Smooth muscle cell (in vitro differentiated cells): ENCODE measurements at regions not wholly inside any gene's neighbourhood (a gene's known extent, or its start where the extent isn't known, plus 50 kb on each side); places are given as distances from the start of the nearest gene placed in this dataset.

Source experiments
- DNase-seq: peaks from one replicate; lab custom pipeline; 2025; ENCODE audit not compliant: unreplicated experiment; lab: John Stamatoyannopoulos, UW
- H2AFZ ChIP-seq: fragments of 200-600 bp; sonication (generic); 2 replicates; pipeline ENCODE4 v1.6.0; 2016; ENCODE audit warnings: antibody characterized with exemption, low read depth, mild to moderate bottlenecking
- H3F3A ChIP-seq: fragments of 200-600 bp; sonication (generic); 2 replicates; pipeline ENCODE4 v1.6.0; 2017; ENCODE audit warnings: antibody characterized with exemption, low read depth
- H3K27ac ChIP-seq: fragments of 200-600 bp; sonication (generic); 2 replicates; pipeline ENCODE4 v1.5.1; 2016; ENCODE audit warnings: low read depth, mild to moderate bottlenecking
- H3K27me3 ChIP-seq: fragments of 200-600 bp; sonication (generic); 2 replicates; pipeline ENCODE4 v1.6.1; 2016; ENCODE audit warnings: low read depth, mild to moderate bottlenecking
- H3K36me3 ChIP-seq: fragments of 200-600 bp; sonication (generic); 2 replicates; pipeline ENCODE4 v1.5.1; 2016; ENCODE audit warnings: low read depth
- H3K4me1 ChIP-seq: fragments of 200-600 bp; sonication (generic); 2 replicates; pipeline ENCODE4 v1.5.1; 2016; ENCODE audit warnings: low read depth
- H3K4me2 ChIP-seq: fragments of 200-600 bp; sonication (generic); 2 replicates; pipeline ENCODE4 v1.6.0; 2016; ENCODE audit warnings: mild to moderate bottlenecking
- H3K4me3 ChIP-seq: fragments of 200-600 bp; sonication (generic); 2 replicates; pipeline ENCODE4 v1.5.1; 2016; ENCODE audit warnings: mild to moderate bottlenecking
- H3K79me2 ChIP-seq: fragments of 200-600 bp; sonication (generic); 2 replicates; pipeline ENCODE4 v1.6.0; 2016; ENCODE audit warnings: low read depth, mild to moderate bottlenecking
- H3K9ac ChIP-seq: fragments of 200-600 bp; sonication (generic); 2 replicates; pipeline ENCODE4 v1.6.0; 2016; ENCODE audit warnings: low read depth
- H3K9me3 ChIP-seq: fragments of 200-600 bp; sonication (generic); replicated peaks from 2 replicates; pipeline ENCODE4 v1.5.1; 2016; ENCODE audit warnings: low read depth
- H4K20me1 ChIP-seq: fragments of 200-600 bp; sonication (generic); 2 replicates; pipeline ENCODE4 v1.6.0; 2016; ENCODE audit warnings: low read depth
- CTCF ChIP-seq: fragments of 200-600 bp; sonication (generic); IDR thresholded peaks from 2 replicates; pipeline ENCODE4 v1.5.1; 2017; ENCODE audit warnings: borderline replicate concordance, mild to moderate bottlenecking, antibody characterized with exemption; ENCODE audit not compliant: insufficient read depth, poor library complexity, severe bottlenecking
- WGBS: methylation state at CpG from one replicate; pipeline ENCODE4 v1.1.7; 2016; ENCODE audit warnings: low lambda C conversion rate; 5-methylcytosine and 5-hydroxymethylcytosine counted together

- H3K4me1 ChIP-seq: no peaks in the 10 kb centered on the region
- no peaks in the 10 kb centered on the region for H3F3A ChIP-seq
- no peaks in the 10 kb centered on the region for H4K20me1 ChIP-seq
- WGBS: 93% methylated on average over 14 of the region's 14 CpGs
- no peaks in the 10 kb centered on the region for H3K36me3 ChIP-seq
- H3K27ac ChIP-seq: no peak overlapping the region
- H2AFZ ChIP-seq: no peak overlapping the region
- no peak for TF ChIP-seq CTCF
- no peak overlapping the region for H3K9ac ChIP-seq
- H3K4me2 ChIP-seq: no peak overlapping the region
- no peaks in the 10 kb centered on the region for H3K27me3 ChIP-seq
- no peaks in the 10 kb centered on the region for H3K79me2 ChIP-seq
- no peaks in the 10 kb centered on the region for H3K9me3 ChIP-seq
- no peak for DNase-seq
- H3K4me3 ChIP-seq: no peak overlapping the region
These were observed 340.7 kb upstream of the MKI67 start for GRCh38 chr10:128466831-128467371.

- H2AFZ ChIP-seq: no peak overlapping the region
These were observed 342.2 kb upstream of the MKI67 start for GRCh38 chr10:128468462-128468861.

GRCh38 chr10:128469515-128469914, 343.3 kb upstream of the MKI67 start:
- H3K4me2 ChIP-seq: no peak overlapping the region
- no peaks in the 10 kb centered on the region for H3K9me3 ChIP-seq
- H4K20me1 ChIP-seq: no peaks in the 10 kb centered on the region

More at GRCh38 chr10:128468462-128468861, 342.2 kb upstream of the MKI67 start:
- H3K4me2 ChIP-seq: no peak overlapping the region
- H3K36me3 ChIP-seq: no peaks in the 10 kb centered on the region
- WGBS: 88% methylated on average over 7 of the region's 7 CpGs
- H3F3A ChIP-seq: no peaks in the 10 kb centered on the region
- TF ChIP-seq CTCF: no peak
- no peak overlapping the region for H3K27ac ChIP-seq
- H3K27me3 ChIP-seq: no peaks in the 10 kb centered on the region
- H3K4me1 ChIP-seq: no peaks in the 10 kb centered on the region
- no peaks in the 10 kb centered on the region for H3K79me2 ChIP-seq
- no peak for DNase-seq
- H3K9me3 ChIP-seq: no peaks in the 10 kb centered on the region
- H3K4me3 ChIP-seq: no peak overlapping the region
- no peaks in the 10 kb centered on the region for H4K20me1 ChIP-seq
- no peak overlapping the region for H3K9ac ChIP-seq

More at GRCh38 chr10:128469515-128469914, 343.3 kb upstream of the MKI67 start:
- Histone ChIP-seq H3K36me3 (no peaks in the 10 kb centered on the region), H3K4me3 (no peak overlapping the region), H2AFZ (no peak overlapping the region), H3K4me1 (no peaks in the 10 kb centered on the region), H3K79me2 (no peaks in the 10 kb centered on the region), H3K27ac (no peak overlapping the region), H3F3A (no peaks in the 10 kb centered on the region), H3K27me3 (no peaks in the 10 kb centered on the region), H3K9ac (no peak overlapping the region)
- no peak for TF ChIP-seq CTCF
- no peak for DNase-seq
- WGBS: 84% methylated on average over 9 of the region's 9 CpGs
